HEK293T (cell line): ENCODE measurements at regions not wholly inside any gene's neighbourhood (a gene's known extent, or its start where the extent isn't known, plus 50 kb on each side); places are given as distances from the start of the nearest gene placed in this dataset.
A peak's percentile ranks its signal among the peaks of the same experiment; 100 is the strongest.

Source experiments
- CTCF ChIA-PET: fragments of 350-600 bp; formaldehyde crosslinking; extraction: SDS; loops from one replicate; lab custom pipeline; 2021; ENCODE audit warnings: antibody characterized with exemption, inconsistent platforms; lab: Yijun Ruan, JAX
- POLR2A ChIA-PET: fragments of 350-600 bp; formaldehyde crosslinking; extraction: SDS; loops from one replicate; lab custom pipeline; 2020; ENCODE audit warnings: antibody characterized with exemption, inconsistent platforms; lab: Yijun Ruan, JAX
- DNase-seq: peaks from one replicate; pipeline ENCODE4 v3.0.0; 2012; ENCODE audit warnings: mixed read lengths; ENCODE audit errors: extremely low spot score
- ARNT ChIP-seq: fragments of 450-650 bp; IDR thresholded peaks from 2 replicates; pipeline ENCODE4 v1.6.1; 2017; ENCODE audit warnings: mild to moderate bottlenecking
- BHLHE40 ChIP-seq: fragments of 450-650 bp; IDR thresholded peaks from 2 replicates; pipeline ENCODE4 v1.6.1; 2016; ENCODE audit warnings: mild to moderate bottlenecking, moderate library complexity, borderline replicate concordance
- CTBP1 ChIP-seq: fragments of 450-650 bp; IDR thresholded peaks from 2 replicates; pipeline ENCODE4 v1.6.1; 2016; ENCODE audit warnings: borderline replicate concordance
- ELF4 ChIP-seq: fragments of 450-650 bp; IDR thresholded peaks from 2 replicates; pipeline ENCODE4 v1.6.1; 2017; ENCODE audit warnings: antibody characterized with exemption
- FOXA1 ChIP-seq: fragments of 450-650 bp; IDR thresholded peaks from 2 replicates; pipeline ENCODE4 v1.6.1; 2016; ENCODE audit warnings: mild to moderate bottlenecking
- FOXK2 ChIP-seq: fragments of 450-650 bp; IDR thresholded peaks from 2 replicates; pipeline ENCODE4 v1.6.1; 2016; ENCODE audit warnings: mild to moderate bottlenecking
- FOXM1 ChIP-seq: fragments of 450-650 bp; IDR thresholded peaks from 2 replicates; pipeline ENCODE4 v1.6.1; 2017; ENCODE audit warnings: mild to moderate bottlenecking, borderline replicate concordance
- HDGF ChIP-seq: fragments of 450-650 bp; IDR thresholded peaks from 2 replicates; pipeline ENCODE4 v1.6.1; 2017; ENCODE audit warnings: antibody characterized with exemption, borderline replicate concordance
- L3MBTL2 ChIP-seq: fragments of 450-650 bp; conservative IDR thresholded peaks from 2 replicates; pipeline ENCODE4 v1.6.1; 2016; ENCODE audit warnings: mild to moderate bottlenecking
- LEF1 ChIP-seq: fragments of 450-650 bp; IDR thresholded peaks from 2 replicates; pipeline ENCODE4 v1.6.1; 2017; ENCODE audit warnings: mild to moderate bottlenecking, borderline replicate concordance
- NFRKB ChIP-seq: fragments of 450-650 bp; IDR thresholded peaks from 2 replicates; pipeline ENCODE4 v1.6.1; 2016; ENCODE audit warnings: mild to moderate bottlenecking, moderate library complexity
- PKNOX1 ChIP-seq: fragments of 450-650 bp; IDR thresholded peaks from 2 replicates; pipeline ENCODE4 v1.6.1; 2016
- SP1 ChIP-seq: fragments of 450-650 bp; IDR thresholded peaks from 2 replicates; pipeline ENCODE4 v1.6.1; 2017
- SUZ12 ChIP-seq: fragments of 450-650 bp; IDR thresholded peaks from 2 replicates; pipeline ENCODE4 v1.6.1; 2016; ENCODE audit warnings: mild to moderate bottlenecking
- TARDBP ChIP-seq: fragments of 450-650 bp; IDR thresholded peaks from 2 replicates; pipeline ENCODE4 v1.6.1; 2016
- ZNF384 ChIP-seq: fragments of 450-650 bp; IDR thresholded peaks from 2 replicates; pipeline ENCODE4 v1.6.1; 2016

GRCh38 chr1:96002201-96002600 lies 719.4 kb upstream of the PTBP2 start:
- TF ChIP-seq LEF1, result no peak
- TF ChIP-seq ZNF384, result no peak
- no peak for TF ChIP-seq NFRKB
- no peak for TF ChIP-seq CTBP1
- no peak for TF ChIP-seq ARNT
- no peak for TF ChIP-seq FOXM1
- no peak for TF ChIP-seq TARDBP
- TF ChIP-seq FOXA1, result no peak
- no peak for TF ChIP-seq L3MBTL2
- no peak for TF ChIP-seq PKNOX1
- no peak for TF ChIP-seq FOXK2
- no peak for TF ChIP-seq ELF4
- no peak for DNase-seq
- ChIA-PET POLR2A (no interaction called here), CTCF (no interaction called here)

GRCh38 chr1:96002969-96003964 lies 718.3 kb upstream of the PTBP2 start:
- ChIA-PET POLR2A (no interaction called here), CTCF (no interaction called here)
- TF ChIP-seq NFRKB (no peak), TARDBP (no peak), L3MBTL2 (no peak), ARNT (no peak), HDGF (no peak), PKNOX1 (no peak), SP1 (no peak), CTBP1 (no peak), FOXK2 (no peak), FOXA1 (no peak)

GRCh38 chr1:96009831-96010434 lies 711.7 kb upstream of the PTBP2 start:
- ChIA-PET CTCF (interaction anchor here (0.6 kb wide), 1 partner anchor 13 kb away, joined by 3 read pairs; no protein-coding TSS in a partner anchor), POLR2A (no interaction called here)
- TF ChIP-seq PKNOX1 (peak; percentile 56), SUZ12 (no peak), ZNF384 (peak; percentile 68), TARDBP (no peak)
- DNase-seq, result peak; percentile 10

More at GRCh38 chr1:96002969-96003964, 718.3 kb upstream of the PTBP2 start:
- DNase-seq, result no peak

DNA sequence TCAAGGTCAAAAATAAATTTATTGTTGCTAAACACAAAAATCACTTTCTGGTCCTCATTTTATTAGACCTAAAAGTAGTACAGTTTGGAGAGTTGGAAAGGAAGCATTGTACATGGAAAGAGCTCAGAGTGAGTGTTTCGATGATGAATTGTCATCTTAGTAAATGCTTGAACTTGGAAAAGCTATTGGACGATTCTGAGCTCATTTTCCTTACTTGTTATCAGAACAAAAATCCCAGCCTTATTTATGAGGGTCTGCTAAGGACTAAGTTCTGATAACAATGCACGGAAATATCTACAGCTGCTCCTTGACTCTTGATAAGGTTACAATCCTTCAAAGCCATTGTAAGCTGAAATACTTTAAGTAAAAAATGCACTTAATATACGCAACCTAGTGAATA lies 710.0 kb upstream of the PTBP2 start:
- POLR2A ChIA-PET, result no interaction called here
- CTCF ChIA-PET, result no interaction called here

GRCh38 chr1:96016219-96016618 lies 705.4 kb upstream of the PTBP2 start:
- no peak for DNase-seq
- no peak for TF ChIP-seq LEF1
- TF ChIP-seq ARNT, result no peak
- TF ChIP-seq HDGF, result no peak
- no peak for TF ChIP-seq L3MBTL2
- TF ChIP-seq ZNF384, result no peak
- TF ChIP-seq TARDBP, result no peak
- TF ChIP-seq PKNOX1, result no peak
- no peak for TF ChIP-seq NFRKB
- TF ChIP-seq SP1, result no peak
- no peak for TF ChIP-seq BHLHE40
- no peak for TF ChIP-seq FOXM1
- no peak for TF ChIP-seq CTBP1
- no peak for TF ChIP-seq SUZ12
- POLR2A ChIA-PET, result no interaction called here
- CTCF ChIA-PET, result no interaction called here

More for the DNA sequence above, 710.0 kb upstream of the PTBP2 start:
- no peak for DNase-seq
- TF ChIP-seq FOXM1 (no peak), FOXA1 (no peak), LEF1 (no peak), ELF4 (no peak), PKNOX1 (no peak), L3MBTL2 (no peak), ARNT (no peak)
